ENCODE measurements at regions not wholly inside any gene's neighbourhood (a gene's known extent, or its start where the extent isn't known, plus 50 kb on each side); places are given as distances from the start of the nearest gene placed in this dataset.

- TF ChIP-seq CTCF (IDR thresholded peaks at IDR 0.05) (no peak), POLR2A (IDR thresholded peaks at IDR 0.05) (no peak), EP300 (IDR thresholded peaks at IDR 0.05) (no peak)
Measured at GRCh38 chr22:27416511-27417420, 384.8 kb downstream of the MN1 start.
